Limb (tissue), 2 donors: ENCODE measurements at regions not wholly inside any gene's neighbourhood (a gene's known extent, or its start where the extent isn't known, plus 50 kb on each side); places are given as distances from the start of the nearest gene placed in this dataset.

Experiments used
- DNase-seq, 2 donors: peaks; one replicate each; pipeline ENCODE4 v3.0.0-alpha.2; 2016; ENCODE audit errors: extremely low spot score in 2 of 2

DNA sequence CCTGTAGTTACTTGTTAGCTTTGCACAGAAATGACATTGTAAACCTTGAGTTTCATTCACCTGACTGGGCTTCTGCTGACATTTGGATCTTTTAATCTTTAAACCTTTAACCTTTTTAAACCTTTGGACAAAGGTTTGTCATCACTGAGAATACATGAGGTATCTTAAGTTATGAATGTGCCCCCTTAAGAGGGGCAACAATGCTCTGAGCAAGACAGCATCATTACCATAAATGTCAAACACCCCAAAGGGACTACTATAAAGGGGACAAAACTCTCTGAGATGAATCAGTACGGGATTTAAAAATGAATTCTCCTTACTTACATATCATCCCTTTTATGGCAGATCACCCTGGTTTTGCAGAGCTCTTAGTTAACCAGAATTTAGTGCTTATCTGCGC lies 203.3 kb downstream of the COG6 start:
- DNase-seq, result no peak

DNA sequence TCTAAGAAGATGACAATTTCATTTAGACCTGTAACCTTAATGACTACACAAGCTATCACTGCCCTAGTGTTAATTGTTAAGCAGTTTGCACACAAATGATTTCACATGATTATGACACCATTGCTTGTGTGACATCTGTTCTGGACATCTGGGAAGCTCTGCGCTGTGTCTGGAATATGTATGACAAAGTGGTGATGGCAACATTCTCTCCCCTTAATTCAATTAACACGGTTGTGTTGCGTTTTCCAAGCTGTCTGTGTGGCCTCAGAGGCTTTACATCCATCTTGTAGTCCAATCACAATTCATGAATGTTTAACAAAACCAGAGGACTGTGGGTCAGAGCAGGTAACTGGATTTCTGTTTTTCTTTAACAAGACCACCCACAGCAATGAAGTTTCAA lies 204.4 kb downstream of the COG6 start:
- DNase-seq, result no peak

DNA sequence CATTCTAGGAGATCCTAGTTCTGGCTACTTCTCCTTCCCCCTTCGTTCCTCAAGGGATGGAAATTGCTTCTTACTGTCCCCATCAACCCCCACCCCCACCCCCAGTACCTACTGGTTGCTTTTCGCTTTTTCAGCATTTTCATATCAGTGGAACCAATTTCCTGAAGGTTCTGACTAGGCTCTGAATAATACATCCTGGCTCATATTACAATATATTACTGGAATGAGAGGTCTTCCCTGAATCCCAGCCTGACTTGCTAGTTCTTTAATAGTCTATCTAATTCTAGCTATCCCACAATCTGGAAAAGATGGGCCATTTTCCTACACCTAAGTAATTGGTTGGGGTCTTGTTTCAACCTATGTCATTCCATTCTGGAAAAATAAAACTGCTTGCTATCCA lies 207.4 kb downstream of the COG6 start:
- no peak for DNase-seq

DNA sequence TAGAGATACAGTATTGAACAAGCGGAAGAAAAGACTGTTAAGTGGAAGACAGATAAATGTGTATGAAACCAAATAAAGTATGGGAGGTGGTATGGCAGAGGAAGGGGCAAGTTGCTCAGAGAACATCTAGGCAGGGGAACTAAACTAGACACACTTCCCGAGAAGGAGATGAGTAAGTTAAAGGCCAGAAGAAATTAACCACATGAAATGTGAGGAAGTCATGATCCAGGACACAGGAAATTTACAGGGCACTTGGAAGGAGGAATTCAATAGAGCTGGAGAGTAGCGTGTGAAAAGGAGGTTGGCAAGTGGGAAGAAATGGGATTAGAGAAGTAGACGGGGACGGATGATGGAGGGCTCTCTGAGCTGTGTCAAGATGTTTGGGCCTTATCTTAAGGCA lies 208.8 kb downstream of the COG6 start:
- DNase-seq, result no peak

- no peak for DNase-seq
Observed at GRCh38 chr13:39866722-39867121, 211.3 kb downstream of the COG6 start.

- DNase-seq, result no peak
Observed at GRCh38 chr13:39867807-39868206, 212.3 kb downstream of the COG6 start.

- no peak for DNase-seq
Observed at GRCh38 chr13:39870197-39870747, 214.8 kb downstream of the COG6 start.

- DNase-seq, result no peak
Observed at GRCh38 chr13:39874331-39875053, 219.0 kb downstream of the COG6 start.

DNA sequence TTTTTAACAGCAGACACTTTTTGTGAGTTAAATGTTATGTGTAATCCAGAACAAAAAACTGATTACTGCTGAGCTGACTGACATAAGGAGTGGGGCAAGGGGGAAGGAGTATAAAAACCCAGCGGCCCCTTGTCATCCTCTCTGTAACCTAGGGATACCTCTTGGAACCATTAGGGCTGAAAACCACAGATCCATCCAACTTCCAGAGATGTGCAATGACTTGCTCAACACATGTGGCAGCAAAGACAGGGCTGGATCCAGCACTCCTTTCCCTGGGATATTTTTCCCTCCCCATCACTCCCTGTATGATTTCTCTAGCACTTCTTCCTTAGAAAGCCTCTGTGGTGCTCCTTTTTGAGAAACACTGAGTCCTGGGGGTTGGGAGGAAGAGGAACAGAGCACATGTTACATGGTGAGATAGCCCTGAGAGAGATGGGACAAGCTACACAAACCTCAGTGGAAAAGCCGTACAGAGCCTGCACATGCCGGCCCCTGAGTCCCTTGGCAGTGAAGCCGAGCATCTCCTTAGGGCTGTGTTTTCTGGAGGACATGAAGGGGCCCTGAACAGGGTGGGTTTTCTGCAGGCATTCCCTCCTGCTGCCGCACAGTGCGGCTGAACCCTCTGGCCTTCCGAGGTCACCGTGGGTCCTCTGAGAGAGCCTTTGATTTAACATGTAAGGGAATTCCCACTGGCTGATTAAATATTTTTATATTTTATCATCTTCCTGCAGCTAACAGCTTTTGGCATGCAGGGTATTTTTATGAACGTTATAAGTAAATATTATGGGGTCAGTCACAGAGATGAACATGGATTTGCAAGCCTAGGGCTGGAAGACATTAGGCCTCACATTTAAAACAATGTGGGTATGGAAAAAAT lies 219.9 kb downstream of the COG6 start:
- DNase-seq, result peak in 1 of 2 donors; percentile 41

GRCh38 chr13:39876258-39876657 lies 220.8 kb downstream of the COG6 start:
- DNase-seq, result no peak

GRCh38 chr13:39877134-39877533 lies 221.7 kb downstream of the COG6 start:
- no peak for DNase-seq

DNA sequence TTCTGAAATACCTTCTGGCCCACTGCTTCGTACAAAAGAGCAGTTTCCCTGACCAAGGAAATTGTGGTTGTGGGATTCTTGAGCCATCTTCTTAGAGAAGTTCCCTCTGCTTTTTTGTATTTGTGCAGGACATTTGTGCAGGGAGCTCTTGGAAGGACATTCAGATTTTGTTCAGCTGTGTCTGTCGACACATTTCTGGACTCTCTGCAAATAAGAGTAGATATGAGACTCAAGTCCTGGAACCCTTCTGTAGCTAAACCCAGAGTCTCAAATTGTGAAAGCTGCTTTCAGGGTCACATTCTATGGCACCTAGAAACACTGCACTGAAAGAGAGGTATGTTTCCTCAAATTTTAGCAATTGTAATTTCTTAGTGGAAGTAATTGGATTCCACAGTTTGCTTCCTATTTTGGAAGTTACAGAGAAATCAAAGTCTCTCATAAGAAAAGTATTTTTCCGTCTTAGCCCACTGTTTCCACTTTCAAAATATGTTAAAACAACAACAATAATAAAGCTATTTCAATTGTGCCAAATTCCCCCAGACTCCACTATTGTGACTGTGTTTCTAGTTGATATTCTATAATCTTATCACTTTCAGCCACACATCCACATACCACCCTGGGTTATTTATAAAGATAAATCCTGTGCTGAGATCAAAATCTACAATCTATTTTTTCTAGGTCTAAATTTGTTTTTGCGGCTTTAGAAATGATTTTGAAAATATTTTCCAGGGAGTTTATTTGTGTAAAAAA lies 224.0 kb downstream of the COG6 start:
- DNase-seq, result no peak

- DNase-seq, result no peak
Observed at GRCh38 chr13:39881383-39881782, 225.9 kb downstream of the COG6 start.

GRCh38 chr13:39881887-39882286 lies 226.4 kb downstream of the COG6 start:
- DNase-seq, result no peak

DNA sequence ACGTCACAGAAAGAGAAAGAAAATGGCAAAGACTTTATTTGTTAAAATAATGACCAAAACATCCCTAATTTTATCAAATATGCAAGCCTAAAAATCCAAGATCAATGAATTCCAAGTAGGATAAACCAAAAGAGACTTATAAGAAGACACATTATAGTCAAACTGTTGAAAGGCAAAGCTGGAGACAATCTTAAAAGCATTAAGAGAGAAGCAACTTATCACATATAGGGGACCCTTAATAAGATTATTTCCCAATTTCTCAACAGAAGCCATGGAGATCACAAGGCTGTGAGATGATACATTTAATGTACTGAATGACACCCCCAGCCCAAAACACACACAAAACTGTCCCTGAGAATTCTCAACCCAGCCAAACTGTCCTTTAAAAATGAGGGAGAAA lies 228.7 kb downstream of the COG6 start:
- no peak for DNase-seq

DNA sequence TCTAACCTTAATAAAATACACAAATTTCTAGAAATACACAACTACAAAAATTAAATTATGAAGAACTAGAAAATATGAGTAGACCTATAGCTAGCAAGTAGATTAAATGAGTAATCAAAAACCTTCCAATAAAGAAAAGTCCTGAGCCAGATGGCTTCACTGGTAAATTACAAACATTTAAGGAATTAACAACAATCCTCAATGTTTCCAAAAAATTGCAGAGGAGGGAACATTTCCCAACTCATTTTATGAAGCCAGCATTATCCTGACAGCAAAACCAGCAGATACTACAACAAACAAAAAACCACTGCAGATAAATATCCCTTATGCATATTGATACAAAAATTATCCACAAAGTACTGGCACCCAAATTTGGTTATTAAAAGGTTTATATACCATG lies 230.9 kb downstream of the COG6 start:
- no peak for DNase-seq

DNA sequence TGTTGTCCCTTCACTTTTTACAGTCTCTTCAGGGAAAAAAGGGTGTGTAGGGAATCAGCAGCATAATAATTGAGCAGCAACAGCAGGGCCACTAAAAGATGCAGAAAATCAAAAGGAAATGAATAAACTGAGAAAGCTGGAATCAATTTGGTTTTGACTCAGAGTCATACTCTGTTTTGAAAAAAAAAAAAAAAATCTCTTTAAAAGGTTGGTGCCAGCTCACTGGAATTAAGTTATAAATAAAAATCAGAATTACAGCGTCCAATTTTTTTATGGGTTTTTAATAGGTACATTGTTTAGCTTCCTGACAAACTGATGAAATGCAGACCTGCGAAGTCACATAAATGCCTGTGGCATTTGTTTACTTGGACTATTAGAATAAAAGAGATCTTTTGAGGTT lies 231.9 kb downstream of the COG6 start:
- no peak for DNase-seq

DNA sequence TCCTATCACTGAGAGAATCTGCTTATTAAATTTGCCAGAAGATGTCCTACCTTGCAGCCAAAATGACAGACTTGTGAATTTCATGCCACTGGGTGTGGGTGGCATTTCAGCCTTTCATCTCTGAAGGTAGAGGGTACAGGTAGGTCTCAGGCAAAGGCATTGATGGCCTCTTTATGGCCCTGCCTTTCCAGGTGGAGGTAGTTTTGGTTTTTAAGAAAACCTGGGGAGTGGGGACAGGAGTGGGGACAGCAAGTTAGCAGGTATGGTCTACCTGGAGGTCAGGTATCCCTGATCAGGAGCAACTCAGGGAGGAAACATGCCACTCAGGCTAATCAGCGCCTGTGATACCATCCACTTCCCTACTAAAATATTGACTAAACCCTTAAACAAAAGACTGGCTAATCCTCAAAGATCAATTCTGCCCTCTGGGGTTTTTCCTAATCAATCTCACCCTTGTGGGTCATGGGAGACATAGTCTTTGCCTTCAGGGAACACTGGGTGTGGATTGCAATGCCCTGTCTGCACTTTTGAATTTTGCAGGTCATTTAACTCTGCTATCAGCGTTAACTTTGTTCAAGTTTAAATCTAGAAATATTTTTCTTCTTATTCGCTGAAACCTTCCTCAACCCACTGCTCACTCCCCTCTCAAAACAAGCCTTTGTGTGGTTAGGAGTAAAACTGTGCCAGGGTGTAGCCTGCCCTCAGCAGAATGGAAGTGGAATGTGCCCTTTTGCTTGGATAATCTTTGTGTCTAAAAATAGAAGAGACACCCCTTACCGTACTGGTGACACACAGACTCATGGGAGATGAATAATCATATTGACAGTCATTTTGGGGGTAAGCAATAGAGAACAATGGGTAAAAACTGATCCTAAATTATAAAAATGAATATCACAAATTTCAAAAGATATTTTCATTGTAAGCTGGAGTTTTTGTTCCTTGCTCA lies 233.7 kb downstream of the COG6 start:
- DNase-seq, result no peak

DNA sequence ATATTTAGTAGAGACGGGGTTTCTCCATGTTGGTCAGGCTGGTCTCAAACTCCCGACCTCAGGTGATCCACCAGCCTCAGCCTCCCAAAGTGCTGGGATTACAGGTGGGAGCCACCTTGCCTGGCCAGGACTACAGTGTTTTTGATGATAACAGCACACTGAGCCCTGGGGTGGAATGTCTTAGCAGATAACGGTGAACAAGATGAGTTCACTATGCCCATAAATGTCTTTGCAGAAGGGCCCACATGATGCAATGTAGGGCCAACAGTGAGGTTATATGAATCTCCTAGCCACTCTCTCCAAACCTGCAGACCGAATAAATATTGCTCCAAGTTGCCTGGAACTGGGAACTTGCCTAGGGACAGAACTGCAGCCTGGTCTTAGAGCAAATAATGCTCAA lies 235.1 kb downstream of the COG6 start:
- no peak for DNase-seq

DNA sequence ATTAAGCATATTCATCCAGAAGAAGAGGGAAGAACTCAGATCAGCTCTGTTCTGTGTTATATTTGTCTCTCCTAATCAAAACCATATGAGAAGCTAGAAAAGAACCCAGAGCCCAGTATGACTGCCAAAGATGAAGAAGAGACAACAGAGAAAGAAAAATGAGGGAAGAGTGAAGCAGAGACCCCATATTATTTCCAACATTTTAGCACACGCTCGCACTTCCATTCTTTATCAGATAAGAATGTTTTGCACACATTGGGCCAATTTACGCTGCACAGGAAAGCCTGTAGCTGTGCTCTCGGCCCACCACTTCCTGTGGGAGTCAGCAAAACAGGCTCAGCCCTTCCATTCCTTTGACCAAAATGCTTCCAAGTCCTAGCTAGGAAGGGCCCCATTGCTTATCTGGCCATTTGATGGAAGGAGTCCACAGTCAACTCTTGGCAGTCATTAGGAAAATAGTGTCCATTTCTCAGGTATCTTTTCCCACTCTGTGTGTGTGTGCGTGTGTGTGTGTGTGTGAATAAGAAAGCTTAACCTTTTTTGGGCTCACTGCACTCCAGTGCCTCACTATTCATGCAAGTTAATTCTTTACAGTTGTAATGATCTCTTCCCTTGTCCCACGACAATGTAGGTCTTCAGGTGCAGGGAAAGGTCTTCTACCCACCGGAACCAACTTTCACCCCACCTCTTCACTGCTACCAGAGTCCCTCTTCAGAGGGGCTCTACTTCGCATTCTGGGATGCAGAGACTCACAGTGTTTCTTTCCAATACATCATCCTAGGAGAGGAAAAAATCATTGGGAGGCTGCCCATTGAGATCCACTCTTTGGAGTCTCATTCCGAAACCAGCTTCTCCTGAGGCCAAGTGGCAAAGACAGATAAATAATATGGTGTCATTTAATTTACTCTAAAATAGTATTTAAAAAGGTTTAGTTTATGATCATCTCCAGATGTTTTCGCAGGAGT lies 237.5 kb downstream of the COG6 start:
- no peak for DNase-seq
